ENCODE measurements at regions not wholly inside any gene's neighbourhood (a gene's known extent, or its start where the extent isn't known, plus 50 kb on each side); places are given as distances from the start of the nearest gene placed in this dataset.
"Not testable (repeated sequence)": the region's sequence is repeated elsewhere in the genome, so short reads cannot be mapped to it uniquely, and the experiment has no call there.

DNA sequence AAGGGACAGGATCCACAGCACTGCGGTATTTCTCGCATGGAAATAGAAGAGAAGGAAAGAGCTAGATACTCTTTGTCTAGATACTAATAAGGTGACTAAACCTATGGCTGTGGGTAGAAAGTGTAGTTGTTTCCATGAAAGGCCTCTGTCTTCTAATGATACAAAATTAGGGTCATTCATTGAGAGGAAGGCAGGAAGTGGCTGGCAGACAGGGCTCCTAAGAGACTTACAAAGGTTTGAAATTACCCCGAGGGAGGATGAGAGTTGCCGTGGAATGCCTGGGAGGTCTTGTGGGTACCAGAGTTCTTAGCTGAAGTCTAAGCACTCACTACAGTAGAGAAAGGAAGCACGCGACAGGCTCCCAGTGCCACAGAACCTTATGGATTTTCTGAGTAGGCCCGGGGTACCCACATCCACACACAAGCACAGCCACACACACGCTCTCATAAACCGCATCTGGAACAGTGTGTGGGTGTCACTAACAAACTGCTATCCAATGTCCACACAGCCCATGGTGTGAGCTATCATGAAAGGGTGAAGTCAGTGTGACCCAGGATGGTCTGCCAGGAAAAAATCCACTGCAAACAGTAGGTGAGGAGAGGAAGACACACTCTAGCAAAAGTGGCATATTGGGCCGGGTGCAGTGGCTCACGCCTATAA is 221.4 kb downstream of the FAM43A start:
- peak; percentile 16 for DNase-seq
- H3K4me3 Mint-ChIP-seq = no peak overlapping the region
- peaks cover 1% of the 10 kb centered on the region for H3K36me3 Mint-ChIP-seq
- H3K27ac Mint-ChIP-seq = peak overlapping the region; percentile 43
- peaks cover 6% of the 10 kb centered on the region for H3K9me3 Mint-ChIP-seq
- peaks cover 4% of the 10 kb centered on the region for H3K4me1 Mint-ChIP-seq
- H3K27me3 Mint-ChIP-seq = peaks cover 19% of the 10 kb centered on the region

DNA sequence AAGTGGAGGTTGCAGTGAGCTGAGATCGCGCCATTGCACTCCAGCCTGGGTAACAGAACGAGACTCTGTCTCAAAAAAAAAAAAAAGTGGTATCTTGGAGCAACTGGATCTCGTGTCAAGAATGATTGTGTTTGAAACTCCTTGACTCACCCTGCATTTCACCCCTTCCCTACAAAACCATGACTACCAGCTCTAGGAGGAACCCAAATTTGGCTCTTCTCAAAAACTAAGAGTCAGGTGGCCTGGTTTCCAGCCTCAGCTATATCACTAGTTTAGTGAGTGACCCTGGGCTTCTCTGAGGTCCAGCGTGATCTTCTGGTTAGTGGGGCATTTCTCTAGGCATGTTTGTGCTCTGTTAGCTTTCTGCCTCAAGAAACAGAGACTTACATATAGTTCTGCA is 222.1 kb downstream of the FAM43A start:
- H3K27ac Mint-ChIP-seq = no peak overlapping the region
- H3K9me3 Mint-ChIP-seq = peaks cover 6% of the 10 kb centered on the region
- peaks cover 20% of the 10 kb centered on the region for H3K27me3 Mint-ChIP-seq
- H3K4me3 Mint-ChIP-seq = no peak overlapping the region
- peaks cover 1% of the 10 kb centered on the region for H3K36me3 Mint-ChIP-seq
- DNase-seq = no peak
- H3K4me1 Mint-ChIP-seq = peaks cover 4% of the 10 kb centered on the region

DNA sequence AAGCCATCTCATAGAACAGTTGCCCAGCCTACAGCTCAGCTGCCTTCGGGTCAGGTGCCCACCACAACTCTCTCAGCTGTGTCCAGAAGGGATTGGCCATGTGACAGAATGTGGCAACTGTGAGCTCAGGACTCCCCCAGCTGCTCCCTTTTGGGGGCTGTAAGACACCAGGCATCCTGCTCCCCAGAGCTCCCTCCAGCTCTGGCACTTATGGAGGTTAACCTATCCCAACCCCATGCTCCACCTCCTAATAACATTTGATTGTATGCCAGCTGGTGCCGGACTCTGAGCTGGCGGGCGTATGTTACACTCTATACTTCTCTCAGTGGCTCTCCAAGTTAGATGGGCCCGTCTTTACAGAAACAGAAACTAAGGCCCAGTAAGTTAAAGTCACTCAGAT is 222.8 kb downstream of the FAM43A start:
- no peak overlapping the region for H3K4me3 Mint-ChIP-seq
- peaks cover 21% of the 10 kb centered on the region for H3K27me3 Mint-ChIP-seq
- no peaks in the 10 kb centered on the region for H3K36me3 Mint-ChIP-seq
- peaks cover 4% of the 10 kb centered on the region for H3K4me1 Mint-ChIP-seq
- no peak overlapping the region for H3K27ac Mint-ChIP-seq
- H3K9me3 Mint-ChIP-seq = peaks cover 5% of the 10 kb centered on the region
- no peak for DNase-seq

DNA sequence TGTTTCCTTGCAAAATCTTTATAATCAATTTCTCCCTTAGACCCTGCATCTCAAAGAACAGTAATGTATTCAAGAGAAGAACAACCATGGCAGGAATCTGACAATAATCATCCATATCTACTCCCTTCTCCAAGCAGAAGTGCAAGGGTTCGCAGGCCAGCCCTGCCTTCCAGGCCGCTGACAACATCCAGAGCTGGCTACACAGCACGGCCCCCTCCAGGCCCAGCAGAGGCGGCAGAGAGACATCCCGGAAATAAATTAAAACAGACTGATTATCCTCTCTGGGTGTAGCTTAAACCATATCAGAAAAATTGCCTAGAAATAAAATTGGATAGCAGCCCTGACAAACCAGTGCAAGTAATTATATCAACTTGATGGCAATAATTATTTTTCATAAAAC is 223.3 kb downstream of the FAM43A start:
- no peaks in the 10 kb centered on the region for H3K36me3 Mint-ChIP-seq
- H3K9me3 Mint-ChIP-seq = peaks cover 4% of the 10 kb centered on the region
- H3K4me3 Mint-ChIP-seq = no peak overlapping the region
- H3K27ac Mint-ChIP-seq = no peak overlapping the region
- peaks cover 4% of the 10 kb centered on the region for H3K4me1 Mint-ChIP-seq
- peaks cover 22% of the 10 kb centered on the region for H3K27me3 Mint-ChIP-seq
- DNase-seq = no peak

DNA sequence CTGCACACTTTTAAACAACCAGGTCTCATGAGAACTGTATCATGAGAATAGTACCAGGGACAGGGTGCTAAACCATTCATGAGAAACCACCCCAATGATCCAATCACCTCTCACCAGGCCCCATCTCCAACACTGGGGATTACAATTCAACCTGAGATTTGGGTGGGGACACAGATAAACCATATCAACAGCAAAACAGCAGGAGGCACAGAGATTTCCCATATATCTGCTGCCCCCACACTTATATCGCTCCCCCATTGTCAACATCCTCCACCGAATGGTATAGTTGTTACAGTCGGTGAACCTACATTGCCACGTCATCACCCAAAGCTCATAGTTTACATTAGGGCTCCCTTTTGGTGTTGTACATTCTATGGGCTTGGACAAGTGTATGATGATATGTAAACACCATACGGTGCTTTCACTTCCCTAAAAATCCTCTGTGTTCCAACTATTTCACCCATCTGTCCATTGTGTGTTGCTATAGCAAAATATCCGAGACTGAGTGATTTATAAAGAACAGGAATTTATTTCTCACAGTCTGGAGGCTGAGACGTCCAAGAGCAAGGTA is 224.8 kb downstream of the FAM43A start:
- DNase-seq = no peak
- Mint-ChIP-seq H3K27ac (no peak overlapping the region), H3K9me3 (no peaks in the 10 kb centered on the region), H3K4me1 (peaks cover 4% of the 10 kb centered on the region), H3K36me3 (no peaks in the 10 kb centered on the region), H3K27me3 (peaks cover 23% of the 10 kb centered on the region), H3K4me3 (no peak overlapping the region)

DNA sequence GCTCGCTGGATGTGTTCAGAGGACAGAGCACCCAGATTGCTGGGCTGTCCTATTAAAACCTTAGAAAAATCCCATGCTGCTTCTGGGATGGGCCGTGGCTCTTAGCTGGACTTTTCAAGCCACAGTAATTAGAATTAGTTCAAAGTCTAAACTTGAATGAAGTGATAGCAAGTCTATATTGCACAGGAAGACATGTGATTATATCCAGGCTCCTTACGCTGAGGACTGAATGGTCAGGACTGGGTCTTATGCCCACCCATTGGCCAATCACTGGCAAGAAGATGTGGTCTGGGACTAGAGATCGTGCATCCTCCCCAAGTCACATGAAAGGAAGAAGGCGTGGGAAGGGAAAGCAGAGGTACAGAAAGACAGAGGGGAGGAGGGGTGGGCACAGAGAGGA is 227.6 kb downstream of the FAM43A start:
- Mint-ChIP-seq H3K36me3 (peaks cover 2% of the 10 kb centered on the region), H3K27ac (no peak overlapping the region), H3K4me3 (no peak overlapping the region), H3K9me3 (peaks cover 2% of the 10 kb centered on the region), H3K4me1 (no peaks in the 10 kb centered on the region), H3K27me3 (peaks cover 40% of the 10 kb centered on the region)
- DNase-seq = no peak

DNA sequence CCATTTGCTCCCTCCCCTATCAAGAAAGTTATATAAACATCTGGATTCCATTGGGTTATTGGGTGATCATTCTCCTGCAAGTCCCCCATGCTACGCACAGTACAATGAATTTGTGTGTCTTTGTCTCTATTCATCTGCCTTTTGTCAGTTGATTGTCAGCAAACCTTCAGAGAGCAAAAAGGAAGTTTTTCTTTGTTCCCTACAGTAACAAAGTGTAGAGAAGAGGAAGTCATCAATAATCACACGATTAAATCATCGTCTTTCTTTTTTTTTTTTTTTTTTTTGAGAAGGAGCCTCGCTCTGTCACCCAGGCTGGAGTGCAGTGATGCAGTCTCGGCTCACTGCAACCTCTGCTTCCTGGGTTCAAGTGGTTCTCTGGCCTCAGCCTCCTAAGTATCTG is 239.2 kb downstream of the FAM43A start:
- H3K9me3 Mint-ChIP-seq, H3K27ac Mint-ChIP-seq, DNase-seq, H3K4me3 Mint-ChIP-seq, H3K36me3 Mint-ChIP-seq, H3K4me1 Mint-ChIP-seq: not testable (repeated sequence)
- peaks cover 22% of the 10 kb centered on the region for H3K27me3 Mint-ChIP-seq

DNA sequence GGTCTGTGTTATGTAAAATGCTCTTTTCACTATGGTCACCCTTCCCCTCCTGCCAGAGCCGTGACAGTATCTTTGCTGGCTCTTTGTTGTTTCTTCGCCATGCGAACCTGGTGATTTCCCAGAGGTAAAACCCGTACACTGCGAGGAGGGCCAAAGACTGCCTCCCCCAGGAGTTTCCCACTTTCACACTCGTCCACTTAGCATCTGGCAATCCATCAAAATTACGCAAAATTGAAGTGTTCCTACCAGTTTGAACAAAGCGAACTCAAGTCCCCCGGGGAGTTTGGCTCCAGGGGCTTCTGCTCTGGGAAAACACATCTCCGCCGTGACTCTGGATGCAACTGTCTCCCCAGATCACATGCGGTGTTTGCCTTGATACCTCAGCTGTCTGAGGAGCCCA is 239.9 kb downstream of the FAM43A start:
- Mint-ChIP-seq H3K36me3 (no peaks in the 10 kb centered on the region), H3K27ac (no peak overlapping the region), H3K4me1 (no peaks in the 10 kb centered on the region), H3K27me3 (peaks cover 22% of the 10 kb centered on the region), H3K4me3 (no peak overlapping the region), H3K9me3 (no peaks in the 10 kb centered on the region)
- no peak for DNase-seq

DNA sequence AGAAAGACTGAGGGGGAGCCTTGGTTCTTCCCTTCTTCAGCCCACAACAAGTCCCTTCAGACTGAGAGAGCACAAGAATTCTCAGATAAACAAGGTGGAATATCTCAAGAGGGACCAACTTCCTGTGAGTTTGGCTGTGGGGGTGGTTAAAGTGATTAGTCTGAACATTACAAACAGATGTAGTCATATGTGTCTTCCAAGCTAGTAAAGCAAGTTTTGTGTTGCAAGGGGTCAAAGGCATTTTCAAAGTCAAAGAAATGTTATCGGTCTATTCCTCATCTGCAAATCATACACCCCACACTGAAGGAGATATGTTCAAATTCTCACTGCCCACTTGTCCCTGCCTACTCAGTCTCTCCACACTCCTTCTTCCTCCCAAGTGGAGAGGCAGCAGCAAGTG is 242.5 kb downstream of the FAM43A start:
- no peak overlapping the region for H3K27ac Mint-ChIP-seq
- H3K4me3 Mint-ChIP-seq = no peak overlapping the region
- H3K4me1 Mint-ChIP-seq = no peaks in the 10 kb centered on the region

DNA sequence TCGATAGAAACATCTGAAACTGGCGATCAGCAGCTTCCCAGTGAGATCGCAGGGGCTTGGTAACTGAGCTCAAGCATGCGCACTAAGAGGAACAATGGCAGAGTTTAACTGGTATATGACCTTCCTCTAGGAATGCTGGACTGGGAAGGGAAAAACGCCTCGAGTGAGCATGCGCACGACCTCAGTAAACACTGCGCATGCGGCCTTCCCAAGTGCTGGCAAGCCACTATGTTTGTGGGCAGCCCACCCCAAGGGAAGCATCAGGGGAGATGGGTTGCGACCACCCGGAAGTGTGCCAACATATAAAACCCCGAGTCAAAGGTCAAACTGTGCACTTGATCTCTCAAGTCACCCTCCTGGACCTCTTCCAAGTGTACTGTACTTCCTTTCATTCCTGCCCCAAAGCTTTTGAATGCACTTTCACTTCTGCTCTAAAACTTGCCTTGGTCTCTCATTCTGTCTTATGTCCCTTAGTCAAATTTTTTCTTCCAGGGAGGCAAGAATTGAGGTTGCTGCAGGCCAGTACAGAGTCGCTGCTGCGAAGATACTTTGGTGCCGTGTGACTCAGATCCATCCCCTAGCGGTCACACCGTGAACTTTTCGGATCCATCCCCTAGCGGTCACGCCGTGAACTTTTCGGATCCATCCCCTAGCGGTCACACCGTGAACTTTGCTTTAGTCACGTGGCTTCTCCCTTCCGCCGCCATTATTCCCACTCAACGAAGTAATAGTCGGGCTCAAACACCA is 243.3 kb downstream of the FAM43A start:
- Mint-ChIP-seq H3K27ac (no peak overlapping the region), H3K4me1 (no peaks in the 10 kb centered on the region), H3K27me3 (peaks cover 15% of the 10 kb centered on the region), H3K4me3 (no peak overlapping the region), H3K9me3 (no peaks in the 10 kb centered on the region), H3K36me3 (no peaks in the 10 kb centered on the region)
- no peak for DNase-seq

More for the DNA sequence above, 242.5 kb downstream of the FAM43A start:
- no peak for DNase-seq
- Mint-ChIP-seq H3K9me3 (no peaks in the 10 kb centered on the region), H3K27me3 (peaks cover 15% of the 10 kb centered on the region), H3K36me3 (no peaks in the 10 kb centered on the region)

DNA sequence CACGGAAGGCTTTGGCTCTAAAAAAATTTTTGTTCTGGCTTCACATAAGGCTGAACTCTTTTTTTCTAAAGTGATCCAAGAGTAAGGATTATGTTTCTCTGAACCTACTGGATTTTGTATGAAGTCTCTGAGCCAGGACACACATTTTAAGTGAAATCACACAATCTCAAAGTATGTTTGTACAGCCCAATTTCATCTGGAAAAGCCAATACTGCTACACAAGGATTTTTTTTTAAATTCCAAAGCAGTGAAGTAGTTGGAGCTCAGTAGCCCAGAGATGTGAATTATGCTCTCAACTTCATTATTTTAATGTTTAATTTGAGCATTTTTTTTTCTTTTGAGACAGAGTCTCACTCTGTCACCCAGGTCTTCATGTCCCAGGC is 243.9 kb downstream of the FAM43A start:
- Mint-ChIP-seq H3K27me3 (peaks cover 15% of the 10 kb centered on the region), H3K4me1 (no peaks in the 10 kb centered on the region)
- no peak for DNase-seq

DNA sequence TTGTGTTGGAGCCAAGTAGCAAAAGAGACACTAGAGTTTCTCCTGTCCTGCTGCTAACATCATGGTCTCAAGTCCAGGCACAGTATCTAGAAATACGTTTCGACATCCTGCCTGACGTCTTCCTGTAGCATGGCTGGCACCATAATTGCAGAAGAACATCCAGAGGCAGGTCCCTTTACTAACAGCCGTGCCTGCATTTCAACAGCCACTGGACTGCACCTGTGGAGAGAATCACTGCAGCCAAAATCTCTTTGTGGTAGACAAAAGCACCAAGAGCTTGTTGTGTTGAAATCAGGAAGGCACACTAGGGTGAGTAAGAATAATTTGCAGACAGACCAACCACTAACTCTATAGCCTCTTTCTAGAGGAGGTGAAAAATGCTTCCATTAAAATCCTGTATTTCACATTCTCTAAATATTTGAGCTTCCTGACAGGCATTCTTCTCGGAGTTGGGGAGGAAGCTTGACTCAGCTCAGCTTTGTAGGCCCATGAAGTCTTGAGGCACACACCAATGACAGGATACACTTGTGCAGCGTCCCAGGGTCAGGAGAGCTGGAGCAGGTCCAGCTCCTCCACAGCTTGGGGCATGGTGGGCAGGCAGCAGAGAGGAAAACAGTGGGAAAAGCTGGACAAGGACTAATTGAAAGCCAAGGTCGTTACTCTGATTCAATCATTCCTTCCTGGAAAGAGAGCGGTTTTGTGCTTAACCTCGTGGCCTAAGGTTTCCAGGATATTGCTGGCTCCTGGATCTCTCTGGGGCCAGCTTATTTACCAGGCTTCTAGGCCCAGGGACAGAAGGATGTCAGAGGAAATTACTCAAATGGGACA is 244.9 kb downstream of the FAM43A start:
- no peak overlapping the region for H3K27ac Mint-ChIP-seq
- no peak for DNase-seq
- H3K9me3 Mint-ChIP-seq = no peaks in the 10 kb centered on the region
- no peaks in the 10 kb centered on the region for H3K36me3 Mint-ChIP-seq
- no peaks in the 10 kb centered on the region for H3K4me1 Mint-ChIP-seq
- H3K4me3 Mint-ChIP-seq = no peak overlapping the region
- peaks cover 9% of the 10 kb centered on the region for H3K27me3 Mint-ChIP-seq

More for the DNA sequence above, 243.9 kb downstream of the FAM43A start:
- H3K9me3 Mint-ChIP-seq = no peaks in the 10 kb centered on the region
- no peak overlapping the region for H3K27ac Mint-ChIP-seq
- H3K36me3 Mint-ChIP-seq = no peaks in the 10 kb centered on the region
- H3K4me3 Mint-ChIP-seq = no peak overlapping the region

DNA sequence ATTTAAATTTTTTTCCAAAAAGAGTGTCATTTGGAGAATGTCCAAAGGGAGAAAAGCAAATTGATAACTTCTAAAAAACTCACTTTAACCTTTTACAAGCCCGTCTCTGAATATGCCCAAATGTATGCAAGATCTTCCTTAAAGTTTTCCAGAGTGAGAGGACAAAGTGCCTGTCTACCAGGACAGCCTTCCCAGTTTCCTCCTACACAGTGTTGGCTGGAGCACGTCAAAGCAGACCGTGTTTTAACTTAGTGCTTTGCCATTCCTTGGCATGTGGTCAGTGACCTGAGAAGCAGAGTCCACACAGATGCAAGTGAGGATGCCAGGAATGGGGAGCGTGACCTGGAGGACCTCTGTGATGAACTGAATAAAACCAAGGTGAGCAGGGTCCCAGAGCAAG is 245.7 kb downstream of the FAM43A start:
- Mint-ChIP-seq H3K27ac (no peak overlapping the region), H3K4me1 (no peaks in the 10 kb centered on the region), H3K4me3 (no peak overlapping the region), H3K36me3 (no peaks in the 10 kb centered on the region), H3K27me3 (peaks cover 3% of the 10 kb centered on the region), H3K9me3 (no peaks in the 10 kb centered on the region)
- DNase-seq = no peak

DNA sequence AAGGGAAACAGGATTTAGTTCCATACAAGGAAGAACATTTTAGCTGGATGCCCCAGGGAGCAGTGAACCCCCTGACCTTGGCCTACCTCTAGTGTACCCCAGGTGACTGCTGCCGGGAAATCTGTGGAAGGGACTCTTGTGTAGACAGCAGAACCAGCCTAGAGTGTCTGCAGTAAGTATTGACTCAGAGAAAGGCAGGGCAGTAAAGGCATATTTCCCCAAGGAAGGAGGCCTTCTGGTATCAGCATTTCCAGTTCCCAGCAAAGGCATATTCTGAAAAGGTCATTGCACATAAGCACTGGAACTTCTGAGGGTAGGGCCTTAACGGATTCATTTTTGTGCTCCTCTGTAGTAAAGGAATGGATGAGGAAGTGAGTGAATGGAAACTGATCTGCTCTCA is 246.2 kb downstream of the FAM43A start:
- Mint-ChIP-seq H3K27me3 (no peaks in the 10 kb centered on the region), H3K4me1 (no peaks in the 10 kb centered on the region), H3K9me3 (no peaks in the 10 kb centered on the region), H3K36me3 (no peaks in the 10 kb centered on the region), H3K27ac (no peak overlapping the region), H3K4me3 (no peak overlapping the region)
- DNase-seq = no peak

DNA sequence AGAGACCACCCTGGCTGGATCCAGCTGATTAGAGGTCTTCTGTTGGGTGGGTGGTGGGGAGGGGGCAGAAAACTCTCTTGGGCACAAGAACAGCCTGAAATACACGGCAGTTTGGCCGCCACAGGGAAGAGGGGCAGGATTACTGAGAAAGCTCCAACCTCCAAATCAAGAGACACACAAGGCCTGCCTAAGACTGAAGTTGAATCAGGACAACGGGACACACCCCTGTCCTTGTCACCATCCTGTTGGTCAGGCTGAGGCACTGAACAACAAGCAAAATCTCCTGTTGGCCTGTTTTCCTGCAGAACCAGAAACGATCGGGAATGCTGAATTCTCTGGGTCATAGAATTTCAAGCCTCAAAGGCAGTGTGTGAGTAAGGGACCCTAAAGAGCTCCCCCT is 247.8 kb downstream of the FAM43A start:
- H3K36me3 Mint-ChIP-seq = no peaks in the 10 kb centered on the region
- no peaks in the 10 kb centered on the region for H3K27me3 Mint-ChIP-seq
- H3K9me3 Mint-ChIP-seq = no peaks in the 10 kb centered on the region
- no peaks in the 10 kb centered on the region for H3K4me1 Mint-ChIP-seq
- H3K4me3 Mint-ChIP-seq = no peak overlapping the region
- H3K27ac Mint-ChIP-seq = no peak overlapping the region
- no peak for DNase-seq

Measured in activated naive CD8-positive, alpha-beta T cell treated with anti-CD3 and anti-CD28 coated beads for 36 hours (primary cell).